Omental fat pad (tissue), 3 donors: ENCODE measurements at regions not wholly inside any gene's neighbourhood (a gene's known extent, or its start where the extent isn't known, plus 50 kb on each side); places are given as distances from the start of the nearest gene placed in this dataset.

Experiments
- ATAC-seq: fragments of 150-250 bp; one replicate; pipeline ENCODE4 v1.9.1; 2016; ENCODE audit warnings: mild to moderate bottlenecking, moderate library complexity; ENCODE audit not compliant: low FRiP score
- DNase-seq: peaks from one replicate; pipeline ENCODE4 v3.0.0-alpha.2; 2019; ENCODE audit warnings: low spot score
- TF ChIP-seq, protein P1 (sequence below), 3 donors: fragments of 450-650 bp; IDR thresholded peaks; one replicate each; pipeline ENCODE4 v1.5.1; 2016 to 2017; ENCODE audit warnings: antibody characterized with exemption in 3 of 3, mild to moderate bottlenecking in 3 of 3, moderate library complexity in 2 of 3

- DNase-seq (no peak), ATAC-seq (no peak)
Measured at GRCh38 chr22:22410677-22411076, 97.9 kb downstream of the ZNF280B start.

GRCh38 chr22:22414266-22414665 lies 94.3 kb downstream of the ZNF280B start:
- TF ChIP-seq, protein P1, sequence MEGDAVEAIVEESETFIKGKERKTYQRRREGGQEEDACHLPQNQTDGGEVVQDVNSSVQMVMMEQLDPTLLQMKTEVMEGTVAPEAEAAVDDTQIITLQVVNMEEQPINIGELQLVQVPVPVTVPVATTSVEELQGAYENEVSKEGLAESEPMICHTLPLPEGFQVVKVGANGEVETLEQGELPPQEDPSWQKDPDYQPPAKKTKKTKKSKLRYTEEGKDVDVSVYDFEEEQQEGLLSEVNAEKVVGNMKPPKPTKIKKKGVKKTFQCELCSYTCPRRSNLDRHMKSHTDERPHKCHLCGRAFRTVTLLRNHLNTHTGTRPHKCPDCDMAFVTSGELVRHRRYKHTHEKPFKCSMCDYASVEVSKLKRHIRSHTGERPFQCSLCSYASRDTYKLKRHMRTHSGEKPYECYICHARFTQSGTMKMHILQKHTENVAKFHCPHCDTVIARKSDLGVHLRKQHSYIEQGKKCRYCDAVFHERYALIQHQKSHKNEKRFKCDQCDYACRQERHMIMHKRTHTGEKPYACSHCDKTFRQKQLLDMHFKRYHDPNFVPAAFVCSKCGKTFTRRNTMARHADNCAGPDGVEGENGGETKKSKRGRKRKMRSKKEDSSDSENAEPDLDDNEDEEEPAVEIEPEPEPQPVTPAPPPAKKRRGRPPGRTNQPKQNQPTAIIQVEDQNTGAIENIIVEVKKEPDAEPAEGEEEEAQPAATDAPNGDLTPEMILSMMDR (IDR thresholded peaks at IDR 0.05) = no peak
- DNase-seq (no peak), ATAC-seq (no peak)

More at GRCh38 chr22:22410677-22411076, 97.9 kb downstream of the ZNF280B start:
- TF ChIP-seq, protein P1 (IDR thresholded peaks at IDR 0.05) = no peak

GRCh38 chr22:22417495-22418162 lies 90.9 kb downstream of the ZNF280B start:
- TF ChIP-seq, protein P1 (IDR thresholded peaks at IDR 0.05) = no peak
- DNase-seq = no peak
- no peak for ATAC-seq

- ATAC-seq (no peak), DNase-seq (no peak)
- TF ChIP-seq, protein P1 (IDR thresholded peaks at IDR 0.05) = no peak
Measured at GRCh38 chr22:22418163-22418549, 90.4 kb downstream of the ZNF280B start.

GRCh38 chr22:22418957-22419356 lies 89.6 kb downstream of the ZNF280B start:
- DNase-seq (no peak), ATAC-seq (no peak)
- TF ChIP-seq, protein P1 (IDR thresholded peaks at IDR 0.05) = no peak

GRCh38 chr22:22420580-22420979 lies 88.0 kb downstream of the ZNF280B start:
- ATAC-seq (no peak), DNase-seq (no peak)
- TF ChIP-seq, protein P1 (IDR thresholded peaks at IDR 0.05) = no peak

GRCh38 chr22:22421392-22421791 lies 87.2 kb downstream of the ZNF280B start:
- ATAC-seq (no peak), DNase-seq (no peak)
- TF ChIP-seq, protein P1 (IDR thresholded peaks at IDR 0.05) = no peak
